Colonic mucosa (tissue), 4 donors: ENCODE measurements at regions not wholly inside any gene's neighbourhood (a gene's known extent, or its start where the extent isn't known, plus 50 kb on each side); places are given as distances from the start of the nearest gene placed in this dataset.

Experiments
- DNase-seq: peaks from one replicate; pipeline ENCODE4 v3.0.0-alpha.2; 2020
- H3K27ac ChIP-seq: fragments of 200-600 bp; one replicate; pipeline ENCODE4 v1.8.0; 2021
- H3K27me3 ChIP-seq: fragments of 200-600 bp; one replicate; pipeline ENCODE4 v1.8.0; 2021
- H3K36me3 ChIP-seq: fragments of 200-600 bp; one replicate; pipeline ENCODE4 v1.8.0; 2021
- H3K4me1 ChIP-seq: fragments of 200-600 bp; one replicate; pipeline ENCODE4 v1.8.0; 2021; ENCODE audit warnings: mild to moderate bottlenecking
- H3K4me3 ChIP-seq: fragments of 200-600 bp; one replicate; pipeline ENCODE4 v1.8.0; 2021
- H3K9ac ChIP-seq, 2 donors: one replicate each; pipeline ENCODE4 v1.7.0; 2013; ENCODE audit warnings: control low read depth in 2 of 2, low read depth in 2 of 2, low read length in 2 of 2
- H3K9me3 ChIP-seq: fragments of 200-600 bp; one replicate; pipeline ENCODE4 v1.8.0; 2021
- CTCF ChIP-seq: fragments of 200-600 bp; IDR thresholded peaks from one replicate; pipeline ENCODE4 v1.8.0; 2022; ENCODE audit warnings: antibody characterized with exemption, mild to moderate bottlenecking
- intact Hi-C: fragments of 100-400 bp; cut with DNase I; formaldehyde crosslinking; loops from one replicate; pipeline ENCODE4 v1.14.1; 2022
- donor health status: healthy.
- donor health status: DM: no; HTN: no; CAD: no.
- donor health status: DM: no; HTN: no; CAD: no.

GRCh38 chr7:85464042-85464651 is 277.3 kb upstream of the SEMA3D start:
- no peak overlapping the region for H3K27ac ChIP-seq
- H3K4me1 ChIP-seq, result no peaks in the 10 kb centered on the region
- DNase-seq, result no peak
- intact Hi-C loops, result loop anchor here (10.0 kb wide), 1 partner anchor 419 kb away; no protein-coding TSS in a partner anchor
- no peaks in the 10 kb centered on the region for H3K9me3 ChIP-seq
- H3K4me3 ChIP-seq, result no peak overlapping the region
- H3K27me3 ChIP-seq, result no peaks in the 10 kb centered on the region
- no peaks in the 10 kb centered on the region for H3K36me3 ChIP-seq
- no peak overlapping the region for H3K9ac ChIP-seq
- no peak for TF ChIP-seq CTCF

- no peak for TF ChIP-seq CTCF
- Histone ChIP-seq H3K9ac (no peak overlapping the region), H3K4me3 (no peak overlapping the region), H3K36me3 (no peaks in the 10 kb centered on the region), H3K27ac (no peak overlapping the region), H3K27me3 (no peaks in the 10 kb centered on the region), H3K4me1 (no peaks in the 10 kb centered on the region), H3K9me3 (no peaks in the 10 kb centered on the region)
- no peak for DNase-seq
- intact Hi-C loops, result loop anchor here (10.0 kb wide), 1 partner anchor 418 kb away; no protein-coding TSS in a partner anchor
Measured at GRCh38 chr7:85462671-85463070, 275.8 kb upstream of the SEMA3D start.

- Histone ChIP-seq H3K4me3 (no peak overlapping the region), H3K9ac (no peak overlapping the region), H3K36me3 (no peaks in the 10 kb centered on the region), H3K9me3 (no peaks in the 10 kb centered on the region), H3K4me1 (no peaks in the 10 kb centered on the region), H3K27me3 (no peaks in the 10 kb centered on the region), H3K27ac (no peak overlapping the region)
- TF ChIP-seq CTCF, result no peak
- DNase-seq, result no peak
- intact Hi-C loops, result no loop called here
Measured at GRCh38 chr7:85457911-85458310, 271.1 kb upstream of the SEMA3D start.

GRCh38 chr7:85456254-85456653 is 269.4 kb upstream of the SEMA3D start:
- Histone ChIP-seq H3K4me1 (no peaks in the 10 kb centered on the region), H3K9ac (no peak overlapping the region), H3K9me3 (no peaks in the 10 kb centered on the region), H3K27ac (no peak overlapping the region), H3K36me3 (no peaks in the 10 kb centered on the region), H3K27me3 (no peaks in the 10 kb centered on the region), H3K4me3 (no peak overlapping the region)
- DNase-seq, result no peak
- intact Hi-C loops, result no loop called here
- no peak for TF ChIP-seq CTCF

GRCh38 chr7:85454904-85455303 is 268.0 kb upstream of the SEMA3D start:
- Histone ChIP-seq H3K9me3 (no peaks in the 10 kb centered on the region), H3K4me3 (no peak overlapping the region), H3K36me3 (no peaks in the 10 kb centered on the region), H3K9ac (no peak overlapping the region), H3K4me1 (no peaks in the 10 kb centered on the region), H3K27me3 (no peaks in the 10 kb centered on the region), H3K27ac (no peak overlapping the region)
- no peak for TF ChIP-seq CTCF
- no peak for DNase-seq
- intact Hi-C loops, result no loop called here
